HepG2 (cell line): ENCODE measurements at regions not wholly inside any gene's neighbourhood (a gene's known extent, or its start where the extent isn't known, plus 50 kb on each side); places are given as distances from the start of the nearest gene placed in this dataset.

Experiments used
- CBX5 ChIP-seq: sonication (generic); formaldehyde crosslinking; IDR thresholded peaks from 2 replicates; pipeline ENCODE4 v1.4.0; 2020; ENCODE audit warnings: missing genetic modification reagents, borderline replicate concordance
- CENPX ChIP-seq: sonication (generic); formaldehyde crosslinking; IDR thresholded peaks from 2 replicates; pipeline ENCODE4 v1.9.0; 2021; ENCODE audit warnings: mild to moderate bottlenecking, missing genetic modification reagents, moderate library complexity
- DMTF1 ChIP-seq: sonication (generic); formaldehyde crosslinking; IDR thresholded peaks from 2 replicates; pipeline ENCODE4 v1.4.0; 2020; ENCODE audit warnings: mild to moderate bottlenecking, missing genetic modification reagents
- FOXA3 ChIP-seq: IDR thresholded peaks from 2 replicates; pipeline ENCODE4 v1.6.1; 2016; ENCODE audit warnings: missing genetic modification reagents, missing compliant biosample characterization
- HNRNPK ChIP-seq: fragments of 200-400 bp; formaldehyde crosslinking; IDR thresholded peaks from 2 replicates; pipeline ENCODE4 v1.6.1; 2018; ENCODE audit warnings: low read length, low read depth, moderate library complexity, mild to moderate bottlenecking; ENCODE audit not compliant: poor library complexity, severe bottlenecking
- IKZF1 ChIP-seq: fragments of 450-650 bp; IDR thresholded peaks from 2 replicates; pipeline ENCODE4 v1.7.1; 2016
- NR2F2 ChIP-seq: IDR thresholded peaks from 2 replicates; pipeline ENCODE4 v1.6.1; 2012; ENCODE audit warnings: low read depth, inconsistent platforms, borderline replicate concordance
- PATZ1 ChIP-seq: sonication (generic); formaldehyde crosslinking; IDR thresholded peaks from 2 replicates; pipeline ENCODE4 v1.4.0; 2020; ENCODE audit warnings: missing genetic modification reagents
- PAX8 ChIP-seq: sonication (generic); formaldehyde crosslinking; IDR thresholded peaks from 2 replicates; pipeline ENCODE4 v1.8.0; 2022; ENCODE audit warnings: mild to moderate bottlenecking, missing genetic modification reagents, borderline replicate concordance
- POLR2AphosphoS5 ChIP-seq: IDR thresholded peaks from 2 replicates; pipeline ENCODE4 v1.6.1; 2012; ENCODE audit warnings: low read depth, low read length
- SAFB2 ChIP-seq: sonication (generic); formaldehyde crosslinking; IDR thresholded peaks from 2 replicates; pipeline ENCODE4 v1.5.1; 2020; ENCODE audit warnings: missing genetic modification reagents, low read depth, mild to moderate bottlenecking, borderline replicate concordance
- SCMH1 ChIP-seq: sonication (generic); formaldehyde crosslinking; IDR thresholded peaks from 2 replicates; pipeline ENCODE4 v1.9.0; 2021; ENCODE audit warnings: missing genetic modification reagents, mild to moderate bottlenecking, borderline replicate concordance
- SOX6 ChIP-seq, 2 experiments: fragments of 450-650 bp in 1 of 2; sonication (generic) in 1 of 2; formaldehyde crosslinking in 1 of 2; IDR thresholded peaks; 2 replicates each; pipeline versions ENCODE4 v1.4.0 to v1.6.1; 2017 to 2020; ENCODE audit warnings: antibody characterized with exemption in 1 of 2, mild to moderate bottlenecking in 1 of 2, missing genetic modification reagents in 1 of 2
- ZBTB40 ChIP-seq, 2 experiments: fragments of 450-650 bp in 1 of 2; sonication (generic) in 1 of 2; formaldehyde crosslinking in 1 of 2; IDR thresholded peaks; 2 replicates each; pipeline versions ENCODE4 v1.6.1 to v1.8.0; 2016 to 2022; ENCODE audit warnings: antibody characterized with exemption in 1 of 2, mild to moderate bottlenecking in 1 of 2, missing genetic modification reagents in 1 of 2
- ZNF205 ChIP-seq: IDR thresholded peaks from 2 replicates; pipeline ENCODE4 v1.6.1; 2018; ENCODE audit warnings: missing biosample characterization, missing genetic modification reagents

- TF ChIP-seq ZBTB40 (IDR thresholded peaks at IDR 0.05) (no peak), ZBTB40 (CRISPR knock-in tag; IDR thresholded peaks at IDR 0.05) (no peak), CENPX (CRISPR knock-in tag) (no peak), PAX8 (CRISPR knock-in tag) (no peak), IKZF1 (no peak), HNRNPK (no peak), SCMH1 (CRISPR knock-in tag) (no peak), PATZ1 (CRISPR knock-in tag) (peak; percentile 36), DMTF1 (CRISPR knock-in tag) (no peak), POLR2AphosphoS5 (no peak), CBX5 (CRISPR knock-in tag) (no peak), SAFB2 (CRISPR knock-in tag) (no peak), SOX6 (IDR thresholded peaks at IDR 0.05) (no peak), SOX6 (CRISPR knock-in tag; IDR thresholded peaks at IDR 0.05) (peak; percentile 55), NR2F2 (no peak), FOXA3 (no peak; the same call in 1 of the 2 replicates), ZNF205 (CRISPR knock-in tag) (no peak)
Observed at GRCh38 chr20:53866794-53867740, 203.3 kb downstream of the BCAS1 start (continued).
